Prostate gland (tissue), 2 donors: ENCODE measurements at regions not wholly inside any gene's neighbourhood (a gene's known extent, or its start where the extent isn't known, plus 50 kb on each side); places are given as distances from the start of the nearest gene placed in this dataset.
"Not testable (repeated sequence)": the region's sequence is repeated elsewhere in the genome, so short reads cannot be mapped to it uniquely, and the experiment has no call there.

Source experiments
- DNase-seq: peaks from one replicate; pipeline ENCODE4 v3.0.0-alpha.2; 2019; ENCODE audit warnings: low spot score
- H3K27ac ChIP-seq, 2 donors: fragments of 200-600 bp; sonication (generic); 2 replicates each; pipeline ENCODE4 v1.5.1; 2017 to 2019
- H3K27me3 ChIP-seq: fragments of 200-600 bp; sonication (generic); replicated peaks from 2 replicates; pipeline ENCODE4 v1.5.1; 2019; ENCODE audit not compliant: insufficient read depth
- H3K36me3 ChIP-seq, 2 donors: fragments of 200-600 bp; sonication (generic); 1 replicate in 1 of 2; 2 replicates in 1 of 2; pipeline versions ENCODE4 v1.5.1 to v1.8.1; 2017 to 2019
- H3K4me1 ChIP-seq: fragments of 200-600 bp; sonication (generic); replicated peaks from 2 replicates; pipeline ENCODE4 v1.5.1; 2019
- H3K4me3 ChIP-seq, 2 donors: fragments of 200-600 bp; sonication (generic); 2 replicates each; pipeline ENCODE4 v1.5.1; 2017 to 2019
- H3K9me3 ChIP-seq: fragments of 200-600 bp; sonication (generic); 2 replicates; pipeline ENCODE4 v1.5.1; 2017
- POLR2A ChIP-seq: fragments of 450-650 bp; IDR thresholded peaks from one replicate; pipeline ENCODE4 v1.6.1; 2016; ENCODE audit warnings: antibody characterized with exemption, mild to moderate bottlenecking
- POLR2AphosphoS5 ChIP-seq: sonication (generic); formaldehyde crosslinking; IDR thresholded peaks from one replicate; pipeline ENCODE4 v1.6.1; 2017; ENCODE audit warnings: antibody characterized with exemption
- WGBS: methylation state at CpG from one replicate; pipeline ENCODE4 v1.1.5; 2018; 5-methylcytosine and 5-hydroxymethylcytosine counted together
- intact Hi-C: fragments of 100-400 bp; cut with DNase I; formaldehyde crosslinking; loops from one replicate; pipeline ENCODE4 v1.14.2; 2022
- TF ChIP-seq, protein P1 (sequence below), 4 experiments: fragments of 200-600 bp in 2 of 4; fragments of 450-650 bp in 2 of 4; sonication (generic) in 2 of 4; IDR thresholded peaks; 1 replicate in 3 of 4; 2 replicates in 1 of 4; pipeline ENCODE4 v1.5.1; 2016 to 2019; ENCODE audit warnings: antibody characterized with exemption in 4 of 4, mild to moderate bottlenecking in 2 of 4, moderate library complexity in 2 of 4

DNA sequence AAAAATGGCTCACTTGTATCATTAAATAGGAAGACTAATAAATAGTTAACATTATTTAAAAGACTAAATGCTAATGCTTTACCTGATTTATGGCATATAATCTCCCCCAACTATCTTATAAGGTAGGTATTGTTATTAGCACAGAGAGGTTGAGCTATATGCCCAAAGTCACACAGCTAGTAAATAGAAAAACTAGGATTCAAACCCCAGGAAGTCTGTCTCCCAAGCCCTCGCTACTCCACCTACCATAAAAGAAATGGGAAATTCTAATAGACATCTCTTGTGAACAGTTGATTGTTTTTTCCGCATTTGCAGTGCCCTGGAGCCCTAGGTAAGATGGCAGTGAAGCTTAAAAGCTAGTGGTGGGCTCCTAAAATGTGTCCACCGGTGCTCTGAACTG, 65.2 kb upstream of the SOD1 start:
- no peak for DNase-seq
- WGBS = 95% methylated on average over 3 of the region's 3 CpGs
- H3K27me3 ChIP-seq = no peaks in the 10 kb centered on the region
- H3K27ac ChIP-seq = no peak overlapping the region
- H3K4me3 ChIP-seq = no peak overlapping the region
- intact Hi-C loops = no loop called here
- H3K36me3 ChIP-seq = no peaks in the 10 kb centered on the region
- no peaks in the 10 kb centered on the region for H3K9me3 ChIP-seq
- TF ChIP-seq POLR2A = no peak
- no peaks in the 10 kb centered on the region for H3K4me1 ChIP-seq

DNA sequence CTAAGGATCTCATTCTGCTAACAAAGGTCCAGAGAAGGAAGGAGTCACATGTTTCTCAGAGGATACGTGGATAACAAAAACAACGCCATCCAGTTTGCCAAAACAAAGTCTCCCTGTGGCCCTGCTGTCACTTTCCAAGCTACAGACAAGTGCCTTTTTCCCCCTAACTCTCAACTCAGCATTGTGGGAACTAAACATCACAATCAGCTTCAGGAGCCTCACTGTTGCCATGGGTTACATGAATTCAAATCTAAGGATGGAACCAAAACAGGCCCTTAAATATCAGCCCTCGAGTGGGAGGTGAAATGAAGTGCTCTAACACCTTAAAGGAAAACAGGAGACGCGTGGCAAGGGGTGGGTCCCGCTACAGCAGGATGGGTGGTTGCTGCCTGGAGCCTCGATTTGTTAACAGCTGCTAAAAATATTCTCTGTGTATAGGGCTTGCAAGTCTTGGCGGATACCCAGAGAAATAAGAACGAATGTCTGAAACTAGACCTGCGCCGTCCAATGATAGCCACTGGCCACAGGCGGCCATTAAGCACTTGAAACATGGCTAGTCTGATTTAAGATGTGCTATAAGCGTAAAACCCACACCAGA, 66.4 kb upstream of the SOD1 start:
- 63% methylated on average over 13 of the region's 13 CpGs for WGBS
- no peaks in the 10 kb centered on the region for H3K4me1 ChIP-seq
- H3K36me3 ChIP-seq = no peaks in the 10 kb centered on the region
- no peak for TF ChIP-seq POLR2AphosphoS5
- TF ChIP-seq POLR2A = no peak
- TF ChIP-seq, protein P1, sequence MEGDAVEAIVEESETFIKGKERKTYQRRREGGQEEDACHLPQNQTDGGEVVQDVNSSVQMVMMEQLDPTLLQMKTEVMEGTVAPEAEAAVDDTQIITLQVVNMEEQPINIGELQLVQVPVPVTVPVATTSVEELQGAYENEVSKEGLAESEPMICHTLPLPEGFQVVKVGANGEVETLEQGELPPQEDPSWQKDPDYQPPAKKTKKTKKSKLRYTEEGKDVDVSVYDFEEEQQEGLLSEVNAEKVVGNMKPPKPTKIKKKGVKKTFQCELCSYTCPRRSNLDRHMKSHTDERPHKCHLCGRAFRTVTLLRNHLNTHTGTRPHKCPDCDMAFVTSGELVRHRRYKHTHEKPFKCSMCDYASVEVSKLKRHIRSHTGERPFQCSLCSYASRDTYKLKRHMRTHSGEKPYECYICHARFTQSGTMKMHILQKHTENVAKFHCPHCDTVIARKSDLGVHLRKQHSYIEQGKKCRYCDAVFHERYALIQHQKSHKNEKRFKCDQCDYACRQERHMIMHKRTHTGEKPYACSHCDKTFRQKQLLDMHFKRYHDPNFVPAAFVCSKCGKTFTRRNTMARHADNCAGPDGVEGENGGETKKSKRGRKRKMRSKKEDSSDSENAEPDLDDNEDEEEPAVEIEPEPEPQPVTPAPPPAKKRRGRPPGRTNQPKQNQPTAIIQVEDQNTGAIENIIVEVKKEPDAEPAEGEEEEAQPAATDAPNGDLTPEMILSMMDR (IDR thresholded peaks at IDR 0.05) = no peak
- H3K27me3 ChIP-seq = no peaks in the 10 kb centered on the region
- intact Hi-C loops = no loop called here
- no peak for DNase-seq
- H3K9me3 ChIP-seq = no peaks in the 10 kb centered on the region
- no peak overlapping the region for H3K27ac ChIP-seq
- no peak overlapping the region for H3K4me3 ChIP-seq

DNA sequence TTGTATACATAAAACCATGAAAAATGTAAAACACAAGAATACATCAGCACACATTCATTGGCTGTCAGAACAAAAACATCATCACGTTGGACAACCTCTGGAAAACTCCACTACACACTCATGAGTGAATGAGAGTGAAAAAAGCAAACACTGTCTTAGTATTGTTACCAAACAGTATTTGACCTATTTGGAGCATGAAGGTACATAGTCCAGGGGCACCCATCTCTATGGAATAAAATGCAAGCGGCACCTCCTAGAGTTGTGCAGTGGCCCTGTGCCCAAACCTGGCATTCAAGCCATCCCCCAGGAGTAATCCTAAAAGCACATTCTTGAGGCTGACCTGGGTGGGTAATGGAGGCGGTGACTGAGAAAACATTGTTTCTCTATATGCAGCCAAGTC, 67.0 kb upstream of the SOD1 start:
- intact Hi-C loops = no loop called here
- H3K4me1 ChIP-seq = no peaks in the 10 kb centered on the region
- no peak overlapping the region for H3K4me3 ChIP-seq
- DNase-seq = no peak
- WGBS = 79% methylated on average over 3 of the region's 3 CpGs
- H3K27ac ChIP-seq = no peak overlapping the region
- no peaks in the 10 kb centered on the region for H3K36me3 ChIP-seq
- TF ChIP-seq, protein P1 (IDR thresholded peaks at IDR 0.05) = no peak
- TF ChIP-seq POLR2AphosphoS5 = no peak
- TF ChIP-seq POLR2A = no peak
- H3K27me3 ChIP-seq = no peaks in the 10 kb centered on the region
- no peaks in the 10 kb centered on the region for H3K9me3 ChIP-seq

DNA sequence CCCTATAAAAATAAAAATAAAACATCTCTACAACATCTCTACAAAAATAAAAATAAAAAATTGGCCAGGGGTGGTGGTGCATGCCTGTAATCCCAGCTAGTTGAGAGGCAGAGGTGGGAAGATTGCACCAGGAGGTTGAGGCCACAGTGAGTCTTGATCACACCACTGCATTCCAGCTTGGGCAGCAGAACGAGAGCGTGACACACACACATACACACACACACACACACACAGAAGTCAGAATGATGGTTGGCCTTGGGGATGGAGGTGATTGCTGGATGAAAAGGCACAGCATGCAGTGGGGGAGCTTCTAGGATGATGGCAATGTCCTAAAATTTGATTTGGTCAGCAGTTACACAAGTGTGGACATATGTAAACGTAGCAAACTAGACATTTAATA, 69.7 kb upstream of the SOD1 start:
- Histone ChIP-seq H3K27ac (no peak overlapping the region), H3K4me3 (no peak overlapping the region), H3K36me3 (no peaks in the 10 kb centered on the region), H3K4me1 (no peaks in the 10 kb centered on the region), H3K9me3 (no peaks in the 10 kb centered on the region), H3K27me3 (no peaks in the 10 kb centered on the region)
- TF ChIP-seq, protein P1 (IDR thresholded peaks at IDR 0.05) = no peak
- no peak for TF ChIP-seq POLR2A
- TF ChIP-seq POLR2AphosphoS5 = no peak
- DNase-seq = no peak
- intact Hi-C loops = no loop called here
- 84% methylated on average over 3 of the region's 3 CpGs for WGBS

DNA sequence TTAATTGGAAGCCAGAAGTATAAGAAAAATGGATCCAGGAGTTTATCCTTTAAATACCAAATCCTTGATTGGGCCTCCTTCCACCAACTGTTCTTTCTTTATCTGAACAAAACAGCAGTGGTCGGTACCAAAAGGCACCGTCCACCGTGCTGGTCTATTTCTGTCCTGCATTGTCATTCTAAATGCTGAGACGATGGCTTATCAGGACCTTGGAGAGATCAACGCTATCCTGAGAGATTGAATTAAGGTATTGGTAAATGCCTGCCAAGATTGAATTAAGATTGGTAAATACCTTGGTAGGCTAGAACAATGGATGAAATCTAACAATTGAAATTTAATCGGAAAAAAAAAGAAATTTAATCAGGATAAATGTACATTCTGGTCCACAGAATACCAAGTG, 73.4 kb upstream of the SOD1 start:
- Histone ChIP-seq H3K4me1 (no peaks in the 10 kb centered on the region), H3K27ac (no peak overlapping the region), H3K4me3 (no peak overlapping the region), H3K27me3 (no peaks in the 10 kb centered on the region), H3K9me3 (no peaks in the 10 kb centered on the region), H3K36me3 (no peaks in the 10 kb centered on the region)
- intact Hi-C loops = no loop called here
- no peak for DNase-seq
- WGBS = 64% methylated on average over 6 of the region's 6 CpGs
- TF ChIP-seq POLR2AphosphoS5 (no peak), POLR2A (no peak)
- TF ChIP-seq, protein P1 (IDR thresholded peaks at IDR 0.05) = no peak

DNA sequence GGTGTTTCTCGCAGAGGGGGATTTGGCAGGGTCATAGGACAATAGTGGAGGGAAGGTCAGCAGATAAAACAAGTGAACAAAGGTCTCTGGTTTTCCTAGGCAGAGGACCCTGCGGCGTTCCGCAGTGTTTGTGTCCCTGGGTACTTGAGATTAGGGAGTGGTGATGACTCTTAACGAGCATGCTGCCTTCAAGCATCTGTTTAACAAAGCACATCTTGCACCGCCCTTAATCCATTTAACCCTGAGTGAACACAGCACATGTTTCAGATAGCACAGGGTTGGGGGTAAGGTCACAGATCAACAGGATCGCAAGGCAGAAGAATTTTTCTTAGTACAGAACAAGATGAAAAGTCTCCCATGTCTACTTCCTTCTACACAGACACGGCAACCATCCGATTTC, 75.6 kb upstream of the SOD1 start:
- intact Hi-C loops, H3K4me1 ChIP-seq, H3K27ac ChIP-seq, H3K36me3 ChIP-seq, H3K4me3 ChIP-seq, DNase-seq, H3K27me3 ChIP-seq, H3K9me3 ChIP-seq: not testable (repeated sequence)
- 77% methylated on average over 8 of the region's 9 CpGs for WGBS
